Mammary epithelial cell (primary cell): ENCODE measurements at regions not wholly inside any gene's neighbourhood (a gene's known extent, or its start where the extent isn't known, plus 50 kb on each side); places are given as distances from the start of the nearest gene placed in this dataset.

Experiments used
- EZH2 ChIP-seq: IDR thresholded peaks from 2 replicates; pipeline ENCODE4 v1.6.1; 2012; ENCODE audit warnings: low read length, inconsistent platforms, borderline replicate concordance
- TF ChIP-seq, protein P1 (sequence below), 2 donors: IDR thresholded peaks in 1 of 2; conservative IDR thresholded peaks in 1 of 2; 2 replicates each; pipeline ENCODE4 v1.5.1; 2011 to 2012; ENCODE audit warnings: inconsistent platforms in 2 of 2, low read length in 2 of 2, mild to moderate bottlenecking in 2 of 2, control low read depth in 1 of 2, low read depth in 1 of 2; ENCODE audit not compliant: insufficient read depth in 1 of 2; ENCODE audit errors: extremely low read depth in 1 of 2

GRCh38 chr1:30618335-30618747 lies 105.0 kb downstream of the MATN1 start:
- TF ChIP-seq, protein P1, sequence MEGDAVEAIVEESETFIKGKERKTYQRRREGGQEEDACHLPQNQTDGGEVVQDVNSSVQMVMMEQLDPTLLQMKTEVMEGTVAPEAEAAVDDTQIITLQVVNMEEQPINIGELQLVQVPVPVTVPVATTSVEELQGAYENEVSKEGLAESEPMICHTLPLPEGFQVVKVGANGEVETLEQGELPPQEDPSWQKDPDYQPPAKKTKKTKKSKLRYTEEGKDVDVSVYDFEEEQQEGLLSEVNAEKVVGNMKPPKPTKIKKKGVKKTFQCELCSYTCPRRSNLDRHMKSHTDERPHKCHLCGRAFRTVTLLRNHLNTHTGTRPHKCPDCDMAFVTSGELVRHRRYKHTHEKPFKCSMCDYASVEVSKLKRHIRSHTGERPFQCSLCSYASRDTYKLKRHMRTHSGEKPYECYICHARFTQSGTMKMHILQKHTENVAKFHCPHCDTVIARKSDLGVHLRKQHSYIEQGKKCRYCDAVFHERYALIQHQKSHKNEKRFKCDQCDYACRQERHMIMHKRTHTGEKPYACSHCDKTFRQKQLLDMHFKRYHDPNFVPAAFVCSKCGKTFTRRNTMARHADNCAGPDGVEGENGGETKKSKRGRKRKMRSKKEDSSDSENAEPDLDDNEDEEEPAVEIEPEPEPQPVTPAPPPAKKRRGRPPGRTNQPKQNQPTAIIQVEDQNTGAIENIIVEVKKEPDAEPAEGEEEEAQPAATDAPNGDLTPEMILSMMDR (conservative IDR thresholded peaks at IDR 0.05 in 1 of 2, IDR thresholded peaks at IDR 0.05 in 1 of 2; ENCODE audit: extremely low read depth in 1 of 2, insufficient read depth in 1 of 2, low read depth in 1 of 2, low read length in 2 of 2) = no peak
- TF ChIP-seq EZH2 = no peak
